CD4-positive, alpha-beta T cell treated with Interleukin-1 beta for 1 hour (primary cell): ENCODE measurements at regions not wholly inside any gene's neighbourhood (a gene's known extent, or its start where the extent isn't known, plus 50 kb on each side); places are given as distances from the start of the nearest gene placed in this dataset.

ENCODE experiments used
- DNase-seq, 2 donors: peaks; one replicate each; pipeline ENCODE4 v3.0.0-alpha.2; 2020 to 2022

- DNase-seq, result no peak
Observed at GRCh38 chr2:104340162-104340561, 513.8 kb upstream of the POU3F3 start.

GRCh38 chr2:104340879-104341828 is 512.8 kb upstream of the POU3F3 start:
- no peak for DNase-seq

- no peak for DNase-seq
Observed at GRCh38 chr2:104344306-104344705, 509.6 kb upstream of the POU3F3 start.

- DNase-seq, result no peak
Observed at GRCh38 chr2:104344985-104345384, 508.9 kb upstream of the POU3F3 start.

- no peak for DNase-seq
Observed at GRCh38 chr2:104358122-104358521, 495.8 kb upstream of the POU3F3 start.

GRCh38 chr2:104361414-104361813 is 492.5 kb upstream of the POU3F3 start:
- DNase-seq, result no peak

GRCh38 chr2:104368089-104368488 is 485.8 kb upstream of the POU3F3 start:
- no peak for DNase-seq

- no peak for DNase-seq
Observed at GRCh38 chr2:104371087-104371781, 482.7 kb upstream of the POU3F3 start.

GRCh38 chr2:104375206-104375605 is 478.7 kb upstream of the POU3F3 start:
- no peak for DNase-seq

GRCh38 chr2:104378853-104379374 is 475.0 kb upstream of the POU3F3 start:
- DNase-seq, result peak in 1 of 2 donors; percentile 18

GRCh38 chr2:104384961-104385360 is 469.0 kb upstream of the POU3F3 start:
- no peak for DNase-seq

- no peak for DNase-seq
Observed at GRCh38 chr2:104385743-104386142, 468.2 kb upstream of the POU3F3 start.

GRCh38 chr2:104388296-104388695 is 465.6 kb upstream of the POU3F3 start:
- DNase-seq, result no peak

GRCh38 chr2:104402825-104403224 is 451.1 kb upstream of the POU3F3 start:
- DNase-seq, result no peak

- DNase-seq, result no peak
Observed at GRCh38 chr2:104404526-104404925, 449.4 kb upstream of the POU3F3 start.

GRCh38 chr2:104405623-104406022 is 448.3 kb upstream of the POU3F3 start:
- no peak for DNase-seq

GRCh38 chr2:104406261-104406726 is 447.6 kb upstream of the POU3F3 start:
- DNase-seq, result no peak

- DNase-seq, result no peak
Observed at GRCh38 chr2:104407641-104408040, 446.3 kb upstream of the POU3F3 start.

- no peak for DNase-seq
Observed at GRCh38 chr2:104408266-104408665, 445.6 kb upstream of the POU3F3 start.

GRCh38 chr2:104410136-104410535 is 443.8 kb upstream of the POU3F3 start:
- DNase-seq, result no peak

- no peak for DNase-seq
Observed at GRCh38 chr2:104412384-104412783, 441.5 kb upstream of the POU3F3 start.

- no peak for DNase-seq
Observed at GRCh38 chr2:104413890-104414289, 440.0 kb upstream of the POU3F3 start.

GRCh38 chr2:104415284-104415683 is 438.6 kb upstream of the POU3F3 start:
- no peak for DNase-seq
